ENCODE measurements at regions not wholly inside any gene's neighbourhood (a gene's known extent, or its start where the extent isn't known, plus 50 kb on each side); places are given as distances from the start of the nearest gene placed in this dataset.

GRCh38 chr5:54672871-54673270 lies 155.3 kb downstream of the SNX18 start:
- peak; percentile 25 for DNase-seq

- DNase-seq = no peak
Observed at GRCh38 chr5:54671681-54672080, 154.1 kb downstream of the SNX18 start.

- peak; percentile 78 for DNase-seq
Observed at GRCh38 chr5:54671111-54671531, 153.6 kb downstream of the SNX18 start.

- no peak for DNase-seq
Observed at GRCh38 chr5:54670281-54670680, 152.7 kb downstream of the SNX18 start.

GRCh38 chr5:54669845-54670244 lies 152.3 kb downstream of the SNX18 start:
- DNase-seq = no peak

GRCh38 chr5:54669285-54669684 lies 151.7 kb downstream of the SNX18 start:
- DNase-seq = no peak

GRCh38 chr5:54668096-54668495 lies 150.5 kb downstream of the SNX18 start:
- no peak for DNase-seq

- DNase-seq = no peak
Observed at GRCh38 chr5:54667136-54667535, 149.6 kb downstream of the SNX18 start.

- DNase-seq = peak; percentile 8
Observed at GRCh38 chr5:54663866-54664265, 146.3 kb downstream of the SNX18 start.

- DNase-seq = no peak
Observed at GRCh38 chr5:54661111-54661510, 143.6 kb downstream of the SNX18 start.

- DNase-seq = no peak
Observed at GRCh38 chr5:54659700-54660131, 142.2 kb downstream of the SNX18 start.

GRCh38 chr5:54658010-54658409 lies 140.5 kb downstream of the SNX18 start:
- no peak for DNase-seq

GRCh38 chr5:54656261-54656728 lies 138.7 kb downstream of the SNX18 start:
- no peak for DNase-seq

GRCh38 chr5:54655761-54656160 lies 138.2 kb downstream of the SNX18 start:
- no peak for DNase-seq

- no peak for DNase-seq
Observed at GRCh38 chr5:54655266-54655665, 137.7 kb downstream of the SNX18 start.

- DNase-seq = peak; percentile 76
Observed at GRCh38 chr5:54653956-54654614, 136.5 kb downstream of the SNX18 start.

- no peak for DNase-seq
Observed at GRCh38 chr5:54651482-54652076, 134.0 kb downstream of the SNX18 start.

GRCh38 chr5:54649041-54649504 lies 131.5 kb downstream of the SNX18 start:
- no peak for DNase-seq

- DNase-seq = peak; percentile 97
Observed at GRCh38 chr5:54646356-54647101, 129.0 kb downstream of the SNX18 start.

- DNase-seq = no peak
Observed at GRCh38 chr5:54645882-54646355, 128.4 kb downstream of the SNX18 start.

GRCh38 chr5:54644226-54644625 lies 126.7 kb downstream of the SNX18 start:
- no peak for DNase-seq

GRCh38 chr5:54643685-54644106 lies 126.1 kb downstream of the SNX18 start:
- DNase-seq = no peak

GRCh38 chr5:54639621-54640020 lies 122.1 kb downstream of the SNX18 start:
- DNase-seq = no peak

GRCh38 chr5:54638106-54638505 lies 120.5 kb downstream of the SNX18 start:
- DNase-seq = no peak
